SK-N-SH treated with all-trans-retinoic acid at 6 μM for 48 hours (cell line): ENCODE measurements at regions not wholly inside any gene's neighbourhood (a gene's known extent, or its start where the extent isn't known, plus 50 kb on each side); places are given as distances from the start of the nearest gene placed in this dataset.

Experiments
- ATAC-seq: fragments of 200-7000 bp; cut with Tn5 transposase; 3 replicates; pipeline ENCODE4 v1.9.1; 2020; ENCODE audit warnings: mild to moderate bottlenecking, moderate library complexity
- ARNTL ChIP-seq: fragments of 450-650 bp; formaldehyde crosslinking; IDR thresholded peaks from 2 replicates; pipeline ENCODE4 v1.5.0; 2020; ENCODE audit warnings: low read depth, mild to moderate bottlenecking, moderate library complexity, borderline replicate concordance
- BACH2 ChIP-seq: fragments of 250-450 bp; sonication (Bioruptor Pico); IDR thresholded peaks from 2 replicates; pipeline ENCODE4 v1.9.0; 2021; ENCODE audit warnings: mild to moderate bottlenecking, borderline replicate concordance
- CSDC2 ChIP-seq: fragments of 250-450 bp; sonication (Bioruptor Pico); IDR thresholded peaks from 2 replicates; pipeline ENCODE4 v1.5.0; 2020; ENCODE audit warnings: mild to moderate bottlenecking, moderate library complexity
- ESRRG ChIP-seq: fragments of 250-450 bp; sonication (Bioruptor Pico); IDR thresholded peaks from 2 replicates; pipeline ENCODE4 v1.6.1; 2021; ENCODE audit warnings: mild to moderate bottlenecking
- GLIS3 ChIP-seq: fragments of 250-450 bp; sonication (Bioruptor Pico); IDR thresholded peaks from 2 replicates; pipeline ENCODE4 v1.5.0; 2020; ENCODE audit warnings: mild to moderate bottlenecking, moderate library complexity
- ISL1 ChIP-seq: fragments of 250-450 bp; sonication (Bioruptor Pico); IDR thresholded peaks from 2 replicates; pipeline ENCODE4 v2.1.2; 2022; ENCODE audit warnings: mild to moderate bottlenecking, moderate library complexity
- OSR1 ChIP-seq: fragments of 250-450 bp; sonication (Bioruptor Pico); IDR thresholded peaks from 2 replicates; pipeline ENCODE4 v1.8.0; 2022; ENCODE audit warnings: moderate library complexity, mild to moderate bottlenecking, inconsistent platforms
- PPARA ChIP-seq: fragments of 250-450 bp; sonication (Bioruptor Pico); IDR thresholded peaks from 2 replicates; pipeline ENCODE4 v1.5.0; 2020; ENCODE audit warnings: mild to moderate bottlenecking, borderline replicate concordance
- RARB ChIP-seq: fragments of 250-450 bp; sonication (Bioruptor Pico); IDR thresholded peaks from 2 replicates; pipeline ENCODE4 v1.8.0; 2021; ENCODE audit warnings: mild to moderate bottlenecking, moderate library complexity
- SNAI2 ChIP-seq: fragments of 250-450 bp; sonication (Bioruptor Pico); IDR thresholded peaks from 2 replicates; pipeline ENCODE4 v1.5.0; 2020; ENCODE audit warnings: mild to moderate bottlenecking, moderate library complexity
- TCF4 ChIP-seq: fragments of 250-450 bp; sonication (Bioruptor Pico); IDR thresholded peaks from 2 replicates; pipeline ENCODE4 v1.8.0; 2021; ENCODE audit warnings: mild to moderate bottlenecking, moderate library complexity, borderline replicate concordance
- TOX ChIP-seq: fragments of 250-450 bp; sonication (Bioruptor Pico); IDR thresholded peaks from 2 replicates; pipeline ENCODE4 v1.8.0; 2021; ENCODE audit warnings: mild to moderate bottlenecking, moderate library complexity, borderline replicate concordance
- ZC3H10 ChIP-seq: fragments of 250-450 bp; sonication (Bioruptor Pico); IDR thresholded peaks from 2 replicates; pipeline ENCODE4 v1.5.1; 2021; ENCODE audit warnings: mild to moderate bottlenecking, moderate library complexity
- ZFP3 ChIP-seq: fragments of 250-450 bp; sonication (Bioruptor Pico); IDR thresholded peaks from 2 replicates; pipeline ENCODE4 v1.5.0; 2020; ENCODE audit warnings: mild to moderate bottlenecking, moderate library complexity
- ZFP30 ChIP-seq: fragments of 450-650 bp; formaldehyde crosslinking; IDR thresholded peaks from 2 replicates; pipeline ENCODE4 v1.5.0; 2022; ENCODE audit warnings: mild to moderate bottlenecking, moderate library complexity
- ZNF565 ChIP-seq: fragments of 450-650 bp; formaldehyde crosslinking; conservative IDR thresholded peaks from 2 replicates; pipeline ENCODE4 v1.5.0; 2020; ENCODE audit warnings: low read depth, mild to moderate bottlenecking, moderate library complexity
- ZNF70 ChIP-seq: fragments of 450-650 bp; formaldehyde crosslinking; IDR thresholded peaks from 2 replicates; pipeline ENCODE4 v1.5.0; 2020; ENCODE audit warnings: mild to moderate bottlenecking, moderate library complexity
- ZNF8 ChIP-seq: fragments of 450-650 bp; formaldehyde crosslinking; IDR thresholded peaks from 2 replicates; pipeline ENCODE4 v1.5.0; 2020; ENCODE audit warnings: mild to moderate bottlenecking, moderate library complexity
- TF ChIP-seq, protein P1 (sequence below): fragments of 250-450 bp; sonication (Bioruptor Pico); IDR thresholded peaks from 2 replicates; pipeline ENCODE4 v1.8.0; 2020; ENCODE audit warnings: mild to moderate bottlenecking, moderate library complexity, borderline replicate concordance
- TF ChIP-seq, protein P2 (sequence below): fragments of 250-450 bp; sonication (Bioruptor Pico); IDR thresholded peaks from 2 replicates; pipeline ENCODE4 v1.8.0; 2021; ENCODE audit warnings: low read depth, mild to moderate bottlenecking, moderate library complexity, borderline replicate concordance
- TF ChIP-seq, protein P3 (sequence below): fragments of 250-450 bp; sonication (Bioruptor Pico); IDR thresholded peaks from 2 replicates; pipeline ENCODE4 v1.5.1; 2020; ENCODE audit warnings: low read depth, mild to moderate bottlenecking, moderate library complexity
- TF ChIP-seq, protein P4 (sequence below): fragments of 250-450 bp; sonication (Bioruptor Pico); IDR thresholded peaks from 2 replicates; pipeline ENCODE4 v1.5.1; 2021; ENCODE audit warnings: mild to moderate bottlenecking, moderate library complexity

DNA sequence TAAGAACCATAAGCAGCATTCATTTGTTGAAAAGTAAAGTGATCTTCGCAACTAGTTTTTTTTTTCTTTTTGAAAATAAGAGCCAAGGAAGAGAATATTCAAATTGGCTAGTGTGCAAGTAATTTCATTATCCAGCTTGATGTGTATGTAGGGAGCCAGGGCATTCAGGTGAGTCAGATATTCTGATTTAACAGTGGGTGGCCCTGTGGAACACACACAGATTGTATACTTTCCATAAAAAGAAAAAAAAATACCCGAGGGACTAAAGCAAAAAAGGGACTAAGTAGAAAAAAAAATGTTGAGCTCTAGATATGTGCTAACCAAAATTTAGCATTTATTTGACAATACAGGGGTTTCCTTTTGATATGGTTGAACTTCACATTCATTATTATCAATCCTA lies 96.9 kb upstream of the ROPN1 start (continued):
- TF ChIP-seq, protein P1, sequence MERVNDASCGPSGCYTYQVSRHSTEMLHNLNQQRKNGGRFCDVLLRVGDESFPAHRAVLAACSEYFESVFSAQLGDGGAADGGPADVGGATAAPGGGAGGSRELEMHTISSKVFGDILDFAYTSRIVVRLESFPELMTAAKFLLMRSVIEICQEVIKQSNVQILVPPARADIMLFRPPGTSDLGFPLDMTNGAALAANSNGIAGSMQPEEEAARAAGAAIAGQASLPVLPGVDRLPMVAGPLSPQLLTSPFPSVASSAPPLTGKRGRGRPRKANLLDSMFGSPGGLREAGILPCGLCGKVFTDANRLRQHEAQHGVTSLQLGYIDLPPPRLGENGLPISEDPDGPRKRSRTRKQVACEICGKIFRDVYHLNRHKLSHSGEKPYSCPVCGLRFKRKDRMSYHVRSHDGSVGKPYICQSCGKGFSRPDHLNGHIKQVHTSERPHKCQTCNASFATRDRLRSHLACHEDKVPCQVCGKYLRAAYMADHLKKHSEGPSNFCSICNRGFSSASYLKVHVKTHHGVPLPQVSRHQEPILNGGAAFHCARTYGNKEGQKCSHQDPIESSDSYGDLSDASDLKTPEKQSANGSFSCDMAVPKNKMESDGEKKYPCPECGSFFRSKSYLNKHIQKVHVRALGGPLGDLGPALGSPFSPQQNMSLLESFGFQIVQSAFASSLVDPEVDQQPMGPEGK (CRISPR knock-in tag): no peak
- no peak for TF ChIP-seq TCF4 (CRISPR knock-in tag)
- no peak for TF ChIP-seq RARB
- no peak for TF ChIP-seq GLIS3
- TF ChIP-seq, protein P2, sequence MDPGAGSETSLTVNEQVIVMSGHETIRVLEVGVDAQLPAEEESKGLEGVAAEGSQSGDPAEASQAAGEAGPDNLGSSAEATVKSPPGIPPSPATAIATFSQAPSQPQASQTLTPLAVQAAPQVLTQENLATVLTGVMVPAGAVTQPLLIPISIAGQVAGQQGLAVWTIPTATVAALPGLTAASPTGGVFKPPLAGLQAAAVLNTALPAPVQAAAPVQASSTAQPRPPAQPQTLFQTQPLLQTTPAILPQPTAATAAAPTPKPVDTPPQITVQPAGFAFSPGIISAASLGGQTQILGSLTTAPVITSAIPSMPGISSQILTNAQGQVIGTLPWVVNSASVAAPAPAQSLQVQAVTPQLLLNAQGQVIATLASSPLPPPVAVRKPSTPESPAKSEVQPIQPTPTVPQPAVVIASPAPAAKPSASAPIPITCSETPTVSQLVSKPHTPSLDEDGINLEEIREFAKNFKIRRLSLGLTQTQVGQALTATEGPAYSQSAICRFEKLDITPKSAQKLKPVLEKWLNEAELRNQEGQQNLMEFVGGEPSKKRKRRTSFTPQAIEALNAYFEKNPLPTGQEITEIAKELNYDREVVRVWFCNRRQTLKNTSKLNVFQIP (CRISPR knock-in tag): no peak
- TF ChIP-seq, all 23 proteins: peak for 0

DNA sequence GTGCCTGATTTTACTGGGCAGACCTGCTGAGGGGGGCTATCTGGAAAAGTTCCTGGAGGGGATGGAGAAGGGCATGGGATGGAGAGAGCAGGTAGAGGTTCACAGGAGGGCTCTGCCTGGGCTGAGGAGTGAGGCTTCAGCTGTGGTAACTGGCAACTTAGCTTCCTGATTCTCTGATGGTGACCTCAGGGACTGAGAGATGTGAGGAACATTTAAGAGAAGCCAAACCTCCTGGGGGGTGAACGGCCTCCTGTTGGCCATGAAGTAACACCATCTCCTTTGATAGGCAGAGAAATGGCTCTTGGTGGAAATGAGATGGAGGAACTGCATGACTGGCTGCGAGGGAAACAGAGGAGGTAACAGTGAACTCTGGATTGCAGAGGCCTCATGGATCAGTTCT lies 97.3 kb upstream of the ROPN1 start:
- TF ChIP-seq ZNF70 (CRISPR knock-in tag) (no peak), OSR1 (CRISPR knock-in tag) (no peak), ZFP30 (CRISPR knock-in tag) (no peak), TOX (CRISPR knock-in tag) (no peak), ZFP3 (CRISPR knock-in tag) (no peak), ESRRG (no peak), ISL1 (no peak), BACH2 (CRISPR knock-in tag) (no peak), TCF4 (CRISPR knock-in tag) (no peak), RARB (no peak)
- TF ChIP-seq, protein P3, sequence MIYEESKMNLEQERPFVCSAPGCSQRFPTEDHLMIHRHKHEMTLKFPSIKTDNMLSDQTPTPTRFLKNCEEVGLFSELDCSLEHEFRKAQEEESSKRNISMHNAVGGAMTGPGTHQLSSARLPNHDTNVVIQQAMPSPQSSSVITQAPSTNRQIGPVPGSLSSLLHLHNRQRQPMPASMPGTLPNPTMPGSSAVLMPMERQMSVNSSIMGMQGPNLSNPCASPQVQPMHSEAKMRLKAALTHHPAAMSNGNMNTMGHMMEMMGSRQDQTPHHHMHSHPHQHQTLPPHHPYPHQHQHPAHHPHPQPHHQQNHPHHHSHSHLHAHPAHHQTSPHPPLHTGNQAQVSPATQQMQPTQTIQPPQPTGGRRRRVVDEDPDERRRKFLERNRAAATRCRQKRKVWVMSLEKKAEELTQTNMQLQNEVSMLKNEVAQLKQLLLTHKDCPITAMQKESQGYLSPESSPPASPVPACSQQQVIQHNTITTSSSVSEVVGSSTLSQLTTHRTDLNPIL (CRISPR knock-in tag): no peak
- TF ChIP-seq, protein P1 (CRISPR knock-in tag): no peak
- no peak for ATAC-seq

DNA sequence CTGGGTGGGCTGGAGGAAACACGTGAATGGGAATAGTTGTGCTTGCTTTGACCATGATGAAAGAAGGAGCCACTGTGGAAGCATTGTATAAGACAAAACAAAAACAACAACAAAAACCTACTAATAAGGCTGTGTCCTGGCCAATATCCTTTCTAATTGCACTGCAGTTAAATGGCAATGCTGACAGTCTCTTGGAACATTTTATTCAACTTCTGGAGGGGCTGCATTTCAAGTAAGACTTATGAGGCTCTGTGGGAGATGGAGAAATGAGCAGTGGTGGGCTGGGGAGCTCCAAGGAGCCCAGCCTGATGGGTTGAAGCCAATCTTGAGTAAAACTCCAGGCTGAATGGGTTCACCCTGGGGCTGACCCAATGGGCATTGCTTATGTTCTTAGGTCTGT lies 99.8 kb upstream of the ROPN1 start:
- TF ChIP-seq, protein P1 (CRISPR knock-in tag): no peak
- no peak for TF ChIP-seq OSR1 (CRISPR knock-in tag)
- no peak for TF ChIP-seq PPARA (CRISPR knock-in tag)
- TF ChIP-seq, protein P2 (CRISPR knock-in tag): no peak
- TF ChIP-seq GLIS3: no peak
- no peak for TF ChIP-seq ISL1
- no peak for TF ChIP-seq ESRRG
- TF ChIP-seq ZNF565 (CRISPR knock-in tag): no peak
- no peak for TF ChIP-seq ZFP30 (CRISPR knock-in tag)
- no peak for ATAC-seq

DNA sequence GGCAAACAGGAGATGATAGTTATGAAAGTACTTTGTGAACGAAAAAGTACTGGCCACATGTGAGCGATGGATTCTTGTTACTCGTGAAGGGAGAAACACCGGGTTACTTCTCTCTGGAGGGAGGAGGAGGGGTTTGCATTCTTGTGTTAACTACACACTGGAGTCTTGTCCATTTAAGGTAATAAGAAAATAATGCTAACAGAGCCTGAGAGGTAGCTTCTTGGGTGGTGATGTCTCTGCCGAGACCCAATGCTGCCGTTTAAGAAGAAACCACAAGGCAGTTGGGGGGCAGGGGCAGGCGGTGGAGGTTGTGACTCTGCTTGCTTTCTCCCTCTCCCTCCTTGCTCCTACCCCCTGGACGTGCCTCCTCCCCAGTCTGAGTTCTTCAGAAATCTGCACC lies 100.9 kb upstream of the ROPN1 start:
- peak; percentile 44 for ATAC-seq
- TF ChIP-seq SNAI2 (CRISPR knock-in tag) (no peak), ZNF70 (CRISPR knock-in tag) (no peak), ISL1 (no peak), ZNF8 (CRISPR knock-in tag) (no peak), CSDC2 (CRISPR knock-in tag) (no peak), ZC3H10 (CRISPR knock-in tag) (no peak), ESRRG (no peak), ZFP30 (CRISPR knock-in tag) (no peak), ZFP3 (CRISPR knock-in tag) (no peak), PPARA (CRISPR knock-in tag) (no peak), ARNTL (no peak), BACH2 (CRISPR knock-in tag) (no peak)
- TF ChIP-seq, protein P4, sequence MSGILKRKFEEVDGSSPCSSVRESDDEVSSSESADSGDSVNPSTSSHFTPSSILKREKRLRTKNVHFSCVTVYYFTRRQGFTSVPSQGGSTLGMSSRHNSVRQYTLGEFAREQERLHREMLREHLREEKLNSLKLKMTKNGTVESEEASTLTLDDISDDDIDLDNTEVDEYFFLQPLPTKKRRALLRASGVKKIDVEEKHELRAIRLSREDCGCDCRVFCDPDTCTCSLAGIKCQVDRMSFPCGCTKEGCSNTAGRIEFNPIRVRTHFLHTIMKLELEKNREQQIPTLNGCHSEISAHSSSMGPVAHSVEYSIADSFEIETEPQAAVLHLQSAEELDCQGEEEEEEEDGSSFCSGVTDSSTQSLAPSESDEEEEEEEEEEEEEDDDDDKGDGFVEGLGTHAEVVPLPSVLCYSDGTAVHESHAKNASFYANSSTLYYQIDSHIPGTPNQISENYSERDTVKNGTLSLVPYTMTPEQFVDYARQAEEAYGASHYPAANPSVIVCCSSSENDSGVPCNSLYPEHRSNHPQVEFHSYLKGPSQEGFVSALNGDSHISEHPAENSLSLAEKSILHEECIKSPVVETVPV (CRISPR knock-in tag): no peak
- TF ChIP-seq, protein P1 (CRISPR knock-in tag): no peak
